NCI-H510A (cell line): ENCODE measurements at regions not wholly inside any gene's neighbourhood (a gene's known extent, or its start where the extent isn't known, plus 50 kb on each side); places are given as distances from the start of the nearest gene placed in this dataset.
"Not testable (repeated sequence)": the region's sequence is repeated elsewhere in the genome, so short reads cannot be mapped to it uniquely, and the experiment has no call there.

Experiments
- DNase-seq: peaks from one replicate; lab custom pipeline; 2025; lab: John Stamatoyannopoulos, UW

DNA sequence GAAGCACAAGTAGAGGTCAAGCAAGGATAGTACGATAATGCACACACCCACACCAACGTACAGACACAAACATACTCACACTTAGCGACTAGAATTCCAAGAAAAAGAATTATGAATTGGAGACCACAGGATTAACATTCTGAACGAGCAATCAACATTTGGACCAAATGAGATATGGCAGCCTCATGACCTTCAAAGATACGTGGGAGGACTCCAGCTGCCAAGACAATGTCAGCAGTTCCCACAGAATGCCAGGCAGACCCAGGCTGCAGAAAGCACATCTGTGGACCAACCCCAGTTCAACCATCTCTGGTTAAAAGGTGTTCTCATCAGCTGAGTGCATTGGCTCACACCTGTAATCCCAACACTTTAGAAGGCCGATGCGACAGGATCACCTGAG lies 187.6 kb upstream of the GRAMD2B start:
- DNase-seq, result no peak

GRCh38 chr5:126236994-126237393 lies 186.2 kb upstream of the GRAMD2B start:
- DNase-seq, result no peak

DNA sequence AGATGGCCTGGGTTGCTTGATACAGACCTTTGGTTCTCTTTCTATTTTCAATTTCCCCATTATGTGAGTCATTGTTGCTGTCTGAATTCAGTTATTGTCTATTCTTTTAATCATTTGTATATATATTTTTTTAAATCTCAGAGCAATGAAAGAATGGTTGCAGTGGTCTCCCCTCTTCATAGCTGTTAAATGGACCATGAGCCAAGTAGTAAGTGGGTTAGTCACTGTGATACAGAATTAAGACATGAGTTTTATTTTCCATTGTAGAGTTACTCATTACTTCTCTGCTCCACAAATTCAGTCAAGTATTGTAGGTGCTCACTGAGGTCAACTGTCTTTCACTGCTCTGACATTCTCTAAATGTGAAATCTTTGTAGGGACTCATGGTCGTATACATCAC lies 174.6 kb upstream of the GRAMD2B start:
- DNase-seq, result no peak

DNA sequence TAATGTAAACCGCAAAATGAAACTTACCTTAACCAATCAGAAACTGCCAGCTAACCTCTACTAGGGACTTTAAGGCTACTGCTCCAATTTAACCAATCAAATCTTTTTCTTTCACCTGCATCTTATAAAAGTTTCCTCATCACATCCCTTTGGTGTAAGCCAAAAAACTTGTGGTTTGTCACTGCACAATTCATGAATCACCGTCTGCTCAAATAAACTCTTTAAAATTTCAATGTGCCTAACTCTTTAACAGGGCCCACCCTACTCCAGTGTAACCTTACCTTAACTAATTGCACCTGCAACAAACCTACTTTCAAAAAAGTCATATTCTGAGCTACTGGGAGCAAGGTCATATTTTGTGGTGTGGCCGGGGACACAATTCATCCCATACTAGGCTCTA lies 172.2 kb upstream of the GRAMD2B start:
- no peak for DNase-seq

DNA sequence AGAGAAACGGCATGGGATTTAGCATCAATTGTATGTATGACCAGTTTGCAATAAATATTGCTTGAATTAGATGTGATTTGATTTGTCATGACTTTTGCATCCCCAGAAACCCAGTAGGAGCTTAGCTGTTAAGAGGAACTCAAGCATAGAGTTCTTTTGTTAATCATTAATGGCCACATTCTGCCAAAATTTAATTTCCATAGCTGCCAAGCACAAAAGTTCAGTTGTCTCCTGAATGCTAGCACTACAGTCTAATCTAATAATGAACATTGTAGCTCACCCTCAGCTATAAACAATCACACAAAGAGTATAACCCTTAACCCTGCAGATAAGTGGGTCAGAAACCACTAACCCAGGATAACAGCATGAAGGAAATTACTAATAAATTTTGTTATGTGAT lies 169.8 kb upstream of the GRAMD2B start:
- no peak for DNase-seq

GRCh38 chr5:126263591-126264184 lies 159.5 kb upstream of the GRAMD2B start:
- DNase-seq, result no peak

DNA sequence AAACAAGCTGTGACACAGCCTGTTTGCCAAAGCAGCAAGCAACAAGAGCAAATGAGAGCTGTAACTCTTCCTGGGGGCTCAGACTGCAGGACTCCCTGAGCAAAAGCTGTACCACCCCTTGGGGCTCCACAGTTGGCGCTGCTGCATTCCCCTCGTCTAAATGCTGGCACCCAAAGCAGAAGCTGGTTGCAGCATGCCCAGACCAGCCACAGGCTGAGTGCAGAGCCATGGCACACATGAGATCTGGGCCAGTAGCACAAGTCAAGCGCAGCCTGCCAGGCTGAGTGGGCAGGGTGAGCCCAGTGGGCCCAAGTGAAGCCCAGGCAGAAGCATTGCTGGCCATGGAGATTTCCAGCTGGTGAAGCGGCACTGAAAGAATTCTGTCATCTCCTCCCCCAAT lies 157.3 kb upstream of the GRAMD2B start:
- DNase-seq, result no peak

DNA sequence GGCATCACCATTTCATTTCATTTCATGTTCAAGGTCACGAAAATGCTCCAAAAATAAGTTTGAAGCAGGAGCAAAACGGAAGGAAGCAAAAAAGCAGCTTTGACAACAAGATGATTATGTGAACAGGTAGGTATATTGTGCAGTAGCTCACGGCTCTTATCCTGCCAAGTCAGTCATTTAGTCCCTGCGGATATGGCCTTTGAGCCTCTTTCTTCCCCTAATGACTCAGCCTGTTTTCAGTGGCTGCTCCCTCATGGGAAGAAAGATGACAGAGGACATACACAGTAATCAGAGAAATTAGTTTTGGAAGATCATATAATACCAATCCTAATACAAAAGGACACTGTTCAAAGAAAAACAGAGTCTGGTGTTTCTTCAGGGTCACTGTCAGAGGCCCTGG lies 155.8 kb upstream of the GRAMD2B start:
- no peak for DNase-seq

- DNase-seq, result no peak
These were observed 154.4 kb upstream of the GRAMD2B start for GRCh38 chr5:126268697-126269315.

- DNase-seq, result no peak
These were observed 153.7 kb upstream of the GRAMD2B start for GRCh38 chr5:126269511-126269910.

DNA sequence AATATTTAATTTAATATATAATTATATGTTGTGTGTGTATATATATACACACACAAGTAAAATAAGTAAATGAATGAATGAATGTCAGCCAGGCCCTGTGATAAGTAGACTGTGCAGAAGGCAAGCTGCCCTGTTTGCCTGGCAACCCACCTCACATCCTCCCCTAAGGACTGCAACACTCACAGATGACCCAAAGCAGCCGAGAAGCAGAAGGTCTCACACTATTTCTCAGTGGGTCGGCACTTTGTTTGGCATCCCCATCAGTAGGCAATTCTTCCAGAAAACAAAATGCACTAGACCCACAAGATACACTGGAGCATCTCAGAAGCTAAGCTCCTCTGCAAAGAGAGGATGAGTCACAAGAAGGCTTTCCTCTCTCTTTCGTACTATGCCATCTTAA lies 152.1 kb upstream of the GRAMD2B start:
- DNase-seq, result no peak

- no peak for DNase-seq
These were observed 149.0 kb upstream of the GRAMD2B start for GRCh38 chr5:126274076-126274762.

DNA sequence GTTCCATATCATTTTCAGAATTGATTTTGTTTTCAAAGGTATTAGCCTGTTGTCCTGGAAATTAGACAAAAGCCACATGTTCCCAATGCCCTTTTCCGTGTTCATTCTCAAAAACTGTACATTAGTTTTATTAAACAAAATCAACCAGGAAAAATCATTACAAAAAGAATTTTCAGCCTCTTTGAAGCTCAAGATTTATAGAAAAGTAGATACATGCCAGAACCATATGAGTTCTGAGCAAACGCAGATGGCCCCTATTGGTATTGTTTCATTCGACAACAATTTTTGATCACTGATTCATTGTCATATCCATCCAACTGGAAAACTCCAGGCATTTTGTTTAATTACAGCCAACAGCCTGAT lies 148.5 kb upstream of the GRAMD2B start:
- no peak for DNase-seq

- DNase-seq, result no peak
These were observed 145.4 kb upstream of the GRAMD2B start for GRCh38 chr5:126277762-126278161.

DNA sequence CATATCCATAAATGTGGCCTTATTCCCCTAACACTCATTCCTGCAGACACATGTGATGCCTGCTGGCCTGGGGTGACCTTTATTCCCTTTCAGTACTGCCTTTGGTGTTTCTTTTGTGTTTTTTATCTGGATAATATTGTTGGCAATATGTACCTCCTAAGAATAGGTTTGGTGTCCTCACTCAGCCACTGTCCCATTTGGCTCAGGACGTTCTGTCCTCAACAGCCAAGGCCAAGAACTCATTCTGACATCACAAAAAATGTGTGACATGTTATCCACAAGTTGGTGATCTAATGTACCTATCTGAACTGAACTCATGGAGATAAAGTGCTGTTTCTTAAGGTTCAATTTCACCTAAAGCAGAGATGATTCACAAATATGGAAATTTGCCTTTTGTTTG lies 142.9 kb upstream of the GRAMD2B start:
- DNase-seq, result no peak

DNA sequence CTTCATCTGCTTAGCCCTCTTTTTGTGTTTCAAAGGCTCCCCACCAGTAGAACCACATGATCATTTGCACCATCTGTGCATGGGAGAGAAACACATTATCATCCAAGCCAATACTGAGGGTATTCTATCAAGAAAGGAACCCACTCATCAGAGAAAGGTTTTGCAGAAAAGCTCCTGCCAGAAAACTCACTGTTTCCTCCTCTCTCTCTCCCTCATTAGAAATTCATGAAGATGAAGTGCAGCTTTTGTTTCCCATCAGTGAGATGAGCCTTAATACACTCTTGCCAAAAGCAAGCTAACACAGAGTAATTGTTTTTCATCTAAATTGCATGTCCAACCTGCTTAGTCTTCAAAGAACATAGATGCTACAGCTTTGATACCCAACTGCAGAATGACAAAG lies 142.4 kb upstream of the GRAMD2B start:
- no peak for DNase-seq

GRCh38 chr5:126284977-126285696 lies 138.1 kb upstream of the GRAMD2B start:
- DNase-seq, result no peak

- not testable (repeated sequence) for DNase-seq
These were observed 127.1 kb upstream of the GRAMD2B start for GRCh38 chr5:126296121-126296520.

DNA sequence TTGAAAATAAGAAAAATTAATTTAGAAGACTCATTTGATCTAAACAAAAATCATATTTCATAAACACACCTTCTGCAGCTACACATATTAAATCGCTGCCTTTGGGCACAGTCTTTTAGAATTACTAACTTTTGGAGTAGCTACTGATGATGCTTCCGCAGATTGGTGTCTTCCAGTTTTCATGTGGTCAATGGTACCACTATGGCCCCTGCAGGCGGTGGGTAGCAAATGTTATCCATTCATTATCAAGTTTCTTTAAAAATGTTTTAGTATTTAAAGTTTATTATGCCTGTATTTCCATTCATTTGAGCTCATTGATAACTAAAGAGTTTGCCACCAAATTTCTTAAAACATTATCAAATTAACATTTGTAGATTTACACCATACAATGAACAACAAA lies 122.9 kb upstream of the GRAMD2B start:
- no peak for DNase-seq

- DNase-seq, result no peak
These were observed 122.2 kb upstream of the GRAMD2B start for GRCh38 chr5:126301056-126301455.

DNA sequence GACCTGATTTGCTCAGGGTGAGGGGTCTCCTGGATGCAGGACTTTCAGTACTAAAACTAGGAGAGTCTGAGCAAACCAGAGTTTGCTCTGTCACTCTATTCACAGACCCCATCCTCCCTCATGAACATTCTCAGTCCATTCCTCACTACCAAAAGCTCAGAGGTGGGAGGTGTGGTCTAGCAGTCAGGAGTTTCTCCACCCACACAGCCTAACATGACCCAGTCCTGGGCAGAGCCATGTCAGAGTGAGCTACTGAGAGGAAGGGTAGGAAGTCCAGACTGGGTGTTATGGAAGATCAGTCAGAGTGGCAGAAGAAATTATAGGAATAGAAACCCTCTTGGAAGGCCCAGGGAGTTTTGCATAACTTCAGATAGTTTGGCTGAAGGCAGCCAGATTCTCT lies 113.3 kb upstream of the GRAMD2B start:
- DNase-seq, result no peak

DNA sequence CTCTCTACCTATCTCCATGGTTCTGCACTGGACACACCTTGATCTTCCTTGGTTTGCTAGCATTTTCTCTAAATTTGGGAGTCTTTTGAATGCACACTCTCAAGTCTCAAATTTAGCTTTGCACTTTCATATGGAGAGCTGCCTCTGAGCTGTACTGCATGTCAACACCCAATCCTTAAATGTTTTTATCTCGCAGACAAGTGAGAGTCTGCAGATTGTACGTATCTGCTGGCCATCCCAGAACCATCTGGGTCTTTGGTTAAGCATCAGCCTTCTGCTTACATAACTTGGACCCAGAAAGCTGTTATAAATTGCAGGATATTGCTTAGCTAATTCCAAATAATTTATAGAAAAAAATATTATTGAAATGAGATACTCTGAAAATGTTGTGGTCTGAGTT lies 111.4 kb upstream of the GRAMD2B start:
- DNase-seq, result no peak

GRCh38 chr5:126315341-126315740 lies 107.9 kb upstream of the GRAMD2B start:
- no peak for DNase-seq
